ENCODE measurements at regions not wholly inside any gene's neighbourhood (a gene's known extent, or its start where the extent isn't known, plus 50 kb on each side); places are given as distances from the start of the nearest gene placed in this dataset.

DNA sequence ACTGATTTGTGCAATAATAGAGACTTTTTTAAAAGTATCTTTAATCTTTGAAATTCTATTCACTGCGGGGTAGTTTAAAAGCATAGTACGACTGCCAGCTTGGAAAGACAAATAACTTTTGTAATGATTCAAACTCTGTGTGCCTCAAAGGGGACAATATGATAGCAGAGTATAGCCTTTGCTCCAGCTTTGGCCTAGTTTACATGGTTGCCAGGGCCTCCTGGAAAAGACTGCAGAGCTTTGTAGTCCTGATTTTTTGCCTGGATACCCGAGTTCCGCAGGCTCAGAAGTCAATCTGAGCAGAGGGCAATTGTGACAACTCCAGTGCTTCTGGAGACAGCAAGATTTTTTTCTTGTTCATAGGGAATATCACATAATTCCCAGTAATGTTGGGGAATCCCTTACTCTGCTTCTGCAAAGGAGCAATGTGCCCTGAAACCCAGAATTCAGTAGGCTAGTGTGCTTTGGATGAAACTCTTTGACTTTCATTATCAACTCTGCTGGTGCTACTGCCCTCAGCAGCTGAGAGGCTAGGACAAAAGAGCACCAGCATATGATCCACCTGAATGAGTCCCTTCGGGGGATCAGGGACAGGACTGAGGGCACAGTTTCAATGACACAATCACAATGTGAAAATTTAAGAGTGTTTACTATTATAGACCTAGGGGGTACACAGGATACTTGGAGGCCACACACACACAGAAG is 768.1 kb downstream of the TMEM182 start:
- TF ChIP-seq, protein P1, sequence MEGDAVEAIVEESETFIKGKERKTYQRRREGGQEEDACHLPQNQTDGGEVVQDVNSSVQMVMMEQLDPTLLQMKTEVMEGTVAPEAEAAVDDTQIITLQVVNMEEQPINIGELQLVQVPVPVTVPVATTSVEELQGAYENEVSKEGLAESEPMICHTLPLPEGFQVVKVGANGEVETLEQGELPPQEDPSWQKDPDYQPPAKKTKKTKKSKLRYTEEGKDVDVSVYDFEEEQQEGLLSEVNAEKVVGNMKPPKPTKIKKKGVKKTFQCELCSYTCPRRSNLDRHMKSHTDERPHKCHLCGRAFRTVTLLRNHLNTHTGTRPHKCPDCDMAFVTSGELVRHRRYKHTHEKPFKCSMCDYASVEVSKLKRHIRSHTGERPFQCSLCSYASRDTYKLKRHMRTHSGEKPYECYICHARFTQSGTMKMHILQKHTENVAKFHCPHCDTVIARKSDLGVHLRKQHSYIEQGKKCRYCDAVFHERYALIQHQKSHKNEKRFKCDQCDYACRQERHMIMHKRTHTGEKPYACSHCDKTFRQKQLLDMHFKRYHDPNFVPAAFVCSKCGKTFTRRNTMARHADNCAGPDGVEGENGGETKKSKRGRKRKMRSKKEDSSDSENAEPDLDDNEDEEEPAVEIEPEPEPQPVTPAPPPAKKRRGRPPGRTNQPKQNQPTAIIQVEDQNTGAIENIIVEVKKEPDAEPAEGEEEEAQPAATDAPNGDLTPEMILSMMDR (IDR thresholded peaks at IDR 0.05; ENCODE audit: extremely low read depth, insufficient read depth, missing control alignments) = no peak
- in situ Hi-C loops (cut with MboI; ENCODE audit: low pct_unique_long_range_greater_than_20kb, low sequenced_read_pairs, unreplicated experiment) = no loop called here
- DNase-seq (ENCODE audit: low spot score) = no peak

DNA sequence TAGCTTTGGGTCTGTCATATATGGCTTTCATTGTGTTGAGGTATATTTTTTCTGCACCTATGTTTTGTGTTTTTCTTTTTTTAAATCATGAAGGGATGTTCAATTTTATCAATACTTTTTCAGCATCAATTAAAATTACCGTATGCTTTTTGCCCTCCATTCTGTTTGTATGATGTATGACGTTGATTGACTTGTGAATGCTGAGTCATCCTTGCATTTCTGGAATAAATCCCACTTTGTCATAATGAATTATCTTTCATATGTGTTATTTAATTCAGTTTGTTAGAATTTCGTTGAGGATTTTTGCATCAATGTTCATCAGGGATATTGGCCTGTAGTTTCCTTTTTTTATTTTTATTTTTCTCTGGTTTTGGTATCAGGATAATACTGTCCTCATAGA is 790.9 kb downstream of the TMEM182 start:
- no peak for DNase-seq (ENCODE audit: low spot score)
- in situ Hi-C loops (cut with MboI; ENCODE audit: low pct_unique_long_range_greater_than_20kb, low sequenced_read_pairs, unreplicated experiment) = no loop called here
- TF ChIP-seq, protein P1 (IDR thresholded peaks at IDR 0.05; ENCODE audit: extremely low read depth, insufficient read depth, missing control alignments) = no peak

DNA sequence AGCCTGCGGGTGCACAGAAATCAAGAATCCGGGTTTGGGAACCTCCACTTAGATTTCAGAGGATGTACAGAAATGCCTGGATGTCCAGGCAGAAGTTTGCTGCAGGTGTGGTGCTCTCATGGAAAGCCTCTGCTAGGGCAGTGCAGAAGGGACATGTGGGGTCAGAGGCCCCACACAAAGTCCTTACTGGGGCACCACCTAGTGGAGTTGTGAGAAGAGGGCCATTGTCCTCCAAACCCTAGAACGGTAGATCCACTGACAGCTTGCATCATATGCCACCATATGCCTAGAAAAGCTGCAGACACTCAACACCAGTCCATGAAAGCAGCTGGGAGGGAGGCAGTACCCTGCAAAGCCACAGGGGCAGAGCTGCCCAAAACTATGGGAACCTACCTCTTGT is 833.0 kb downstream of the TMEM182 start:
- in situ Hi-C loops (cut with MboI; ENCODE audit: low pct_unique_long_range_greater_than_20kb, low sequenced_read_pairs, unreplicated experiment) = no loop called here
- TF ChIP-seq, protein P1 (IDR thresholded peaks at IDR 0.05; ENCODE audit: extremely low read depth, insufficient read depth, missing control alignments) = no peak
- no peak for DNase-seq (ENCODE audit: low spot score)

DNA sequence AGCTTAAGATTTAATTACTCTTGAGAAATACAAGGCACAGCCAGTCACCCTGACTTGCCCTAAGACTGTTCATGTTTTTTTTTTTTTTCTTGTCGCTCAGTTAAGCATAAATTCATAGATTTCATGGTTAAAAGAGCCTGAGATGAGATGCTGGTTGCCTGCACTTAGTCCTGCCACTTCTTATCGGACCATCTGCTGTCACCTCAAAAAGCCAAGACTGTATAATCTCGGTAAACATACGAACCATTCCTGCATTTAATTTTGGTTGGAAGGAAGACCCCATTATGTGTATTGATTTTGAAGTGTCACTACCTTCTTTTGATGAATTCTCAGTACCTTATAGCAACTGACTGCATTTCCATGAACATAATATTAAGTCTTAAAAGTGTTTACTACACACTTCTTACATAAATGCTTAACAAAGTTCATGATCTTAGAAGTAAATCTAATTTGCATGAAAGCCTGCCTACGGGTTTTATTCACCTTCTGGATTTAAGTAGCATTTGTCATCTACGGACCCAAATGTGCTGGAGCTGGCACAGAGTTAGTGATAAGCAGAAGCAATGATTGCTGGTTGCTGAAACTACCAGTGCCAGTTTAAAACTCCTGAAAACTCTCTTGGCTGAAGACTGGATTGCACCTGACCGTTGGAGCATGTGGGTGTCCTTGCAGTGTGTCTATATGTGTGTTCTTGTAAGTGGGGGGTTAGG is 843.4 kb downstream of the TMEM182 start:
- TF ChIP-seq, protein P1 (IDR thresholded peaks at IDR 0.05; ENCODE audit: extremely low read depth, insufficient read depth, missing control alignments) = no peak
- in situ Hi-C loops (cut with MboI; ENCODE audit: low pct_unique_long_range_greater_than_20kb, low sequenced_read_pairs, unreplicated experiment) = no loop called here
- DNase-seq (ENCODE audit: low spot score) = no peak

DNA sequence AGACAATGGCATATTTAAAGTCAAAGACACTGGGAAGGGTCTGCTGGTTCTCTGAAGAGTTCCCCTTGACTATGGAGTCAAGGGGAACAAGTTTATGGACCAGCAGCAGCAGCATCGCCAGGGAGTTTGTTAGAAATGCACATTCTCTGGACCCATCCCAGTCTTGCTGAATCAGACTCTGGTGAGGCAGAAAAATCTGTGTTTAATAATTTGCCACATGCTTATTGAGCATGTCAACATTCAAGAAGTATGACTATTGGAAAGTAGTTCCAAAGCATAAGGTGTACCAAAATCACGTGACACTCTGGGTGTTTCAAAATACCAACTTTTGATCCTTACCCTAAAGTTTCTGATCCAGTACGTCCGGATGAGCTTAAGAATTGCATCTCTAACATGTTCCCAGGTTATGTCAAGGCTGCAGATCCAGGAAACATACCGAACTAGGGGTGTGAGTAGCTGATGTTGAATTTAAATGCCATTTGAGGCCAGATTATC is 853.8 kb downstream of the TMEM182 start:
- no peak for DNase-seq (ENCODE audit: low spot score)
- in situ Hi-C loops (cut with MboI; ENCODE audit: low pct_unique_long_range_greater_than_20kb, low sequenced_read_pairs, unreplicated experiment) = no loop called here
- TF ChIP-seq, protein P1 (IDR thresholded peaks at IDR 0.05; ENCODE audit: extremely low read depth, insufficient read depth, missing control alignments) = no peak

DNA sequence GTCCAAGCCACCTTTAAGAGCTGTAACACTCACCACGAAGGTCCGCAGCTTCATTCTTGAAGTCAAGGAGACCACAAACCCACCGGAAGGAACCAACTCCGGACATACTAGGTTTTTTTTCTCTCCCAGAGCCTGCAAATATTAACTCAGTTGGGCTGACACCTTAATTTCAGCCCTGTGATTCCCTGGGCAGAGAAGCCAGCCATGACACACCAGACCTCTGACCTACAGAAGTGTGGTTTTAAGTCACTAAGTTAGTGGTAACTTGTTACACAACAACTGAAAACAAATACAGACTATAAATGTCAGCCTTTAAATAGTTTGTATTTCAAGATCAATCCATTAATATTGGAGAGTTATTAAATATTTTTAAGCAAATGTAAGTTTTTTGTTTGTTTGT is 855.1 kb downstream of the TMEM182 start:
- in situ Hi-C loops (cut with MboI; ENCODE audit: low pct_unique_long_range_greater_than_20kb, low sequenced_read_pairs, unreplicated experiment) = no loop called here
- TF ChIP-seq, protein P1 (IDR thresholded peaks at IDR 0.05; ENCODE audit: extremely low read depth, insufficient read depth, missing control alignments) = no peak
- no peak for DNase-seq (ENCODE audit: low spot score)

All from GM13977 (cell line).